ENCODE measurements at regions not wholly inside any gene's neighbourhood (a gene's known extent, or its start where the extent isn't known, plus 50 kb on each side); places are given as distances from the start of the nearest gene placed in this dataset.

DNA sequence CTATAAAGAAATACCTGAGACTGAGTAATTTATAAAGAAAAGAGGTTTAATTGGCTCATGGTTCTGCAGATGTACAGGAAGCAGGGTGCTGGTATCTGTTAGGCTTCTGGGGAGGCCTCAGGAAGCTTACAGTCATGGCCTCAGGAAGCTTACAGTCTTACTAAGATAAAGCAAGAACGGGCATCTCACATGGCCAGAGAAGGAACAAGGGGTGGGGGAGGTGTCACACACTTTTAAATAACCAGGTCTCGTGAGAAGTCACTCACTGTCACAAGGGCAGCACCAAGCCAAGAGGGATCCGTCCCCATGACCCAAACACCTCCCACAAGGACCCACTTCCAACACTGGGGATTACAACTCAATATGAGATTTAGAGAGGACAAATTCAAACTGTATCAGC, 192.8 kb upstream of the B3GAT1 start:
- no peaks in the 10 kb centered on the region for H3K27me3 ChIP-seq
- TF ChIP-seq EP300 (IDR thresholded peaks at IDR 0.05) (no peak), POLR2A (IDR thresholded peaks at IDR 0.05) (no peak), POLR2AphosphoS5 (IDR thresholded peaks at IDR 0.05) (no peak)
- TF ChIP-seq, protein P1, sequence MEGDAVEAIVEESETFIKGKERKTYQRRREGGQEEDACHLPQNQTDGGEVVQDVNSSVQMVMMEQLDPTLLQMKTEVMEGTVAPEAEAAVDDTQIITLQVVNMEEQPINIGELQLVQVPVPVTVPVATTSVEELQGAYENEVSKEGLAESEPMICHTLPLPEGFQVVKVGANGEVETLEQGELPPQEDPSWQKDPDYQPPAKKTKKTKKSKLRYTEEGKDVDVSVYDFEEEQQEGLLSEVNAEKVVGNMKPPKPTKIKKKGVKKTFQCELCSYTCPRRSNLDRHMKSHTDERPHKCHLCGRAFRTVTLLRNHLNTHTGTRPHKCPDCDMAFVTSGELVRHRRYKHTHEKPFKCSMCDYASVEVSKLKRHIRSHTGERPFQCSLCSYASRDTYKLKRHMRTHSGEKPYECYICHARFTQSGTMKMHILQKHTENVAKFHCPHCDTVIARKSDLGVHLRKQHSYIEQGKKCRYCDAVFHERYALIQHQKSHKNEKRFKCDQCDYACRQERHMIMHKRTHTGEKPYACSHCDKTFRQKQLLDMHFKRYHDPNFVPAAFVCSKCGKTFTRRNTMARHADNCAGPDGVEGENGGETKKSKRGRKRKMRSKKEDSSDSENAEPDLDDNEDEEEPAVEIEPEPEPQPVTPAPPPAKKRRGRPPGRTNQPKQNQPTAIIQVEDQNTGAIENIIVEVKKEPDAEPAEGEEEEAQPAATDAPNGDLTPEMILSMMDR (IDR thresholded peaks at IDR 0.05) = no peak
- WGBS, 2 donors (ENCODE audit: low coverage in 1 of 2) = 81 to 87% methylated on average over 3 of the region's 3 CpGs
- H3K36me3 ChIP-seq = no peaks in the 10 kb centered on the region
- no peak for ATAC-seq
- no peak overlapping the region for H3K27ac ChIP-seq
- no peak overlapping the region for H3K4me3 ChIP-seq
- H3K9me3 ChIP-seq = peaks cover 0 to 4% (median 0%) of the 10 kb centered on the region in 3 donors
- no peaks in the 10 kb centered on the region for H3K4me1 ChIP-seq

DNA sequence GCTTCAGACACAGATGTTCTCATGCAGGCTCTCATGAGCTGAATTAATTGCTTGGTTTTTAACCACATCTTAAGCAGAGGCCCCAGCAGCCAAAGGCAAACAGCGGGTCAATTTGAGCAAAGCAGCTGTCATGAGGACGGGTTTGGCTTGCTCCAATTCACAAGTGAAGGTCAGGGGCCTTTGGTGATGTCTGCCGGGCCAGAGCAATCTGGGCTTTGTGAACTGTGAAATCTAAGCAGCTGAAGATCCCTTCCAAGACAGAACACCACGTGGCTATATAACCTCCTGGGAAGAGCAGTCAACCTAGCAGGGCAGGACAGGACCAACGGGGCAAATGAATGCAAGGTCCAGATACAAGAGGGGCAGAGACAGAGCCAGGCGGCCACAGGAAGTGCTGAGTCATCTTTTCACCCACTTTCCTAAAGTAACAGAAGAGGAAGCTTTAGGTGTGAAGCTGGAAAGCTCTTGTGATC, 187.3 kb upstream of the B3GAT1 start:
- Histone ChIP-seq H3K9me3 (no peaks in the 10 kb centered on the region), H3K4me1 (no peaks in the 10 kb centered on the region), H3K27ac (no peak overlapping the region), H3K36me3 (no peaks in the 10 kb centered on the region), H3K27me3 (peaks cover 3% of the 10 kb centered on the region), H3K4me3 (no peak overlapping the region)
- ATAC-seq = no peak
- TF ChIP-seq, protein P1 (IDR thresholded peaks at IDR 0.05) = no peak
- TF ChIP-seq POLR2A (IDR thresholded peaks at IDR 0.05) (no peak), POLR2AphosphoS5 (IDR thresholded peaks at IDR 0.05) (no peak), EP300 (IDR thresholded peaks at IDR 0.05) (no peak)
- WGBS, 2 donors (ENCODE audit: low coverage in 1 of 2) = 23 to 44% methylated on average over 3 to 5 of the region's 6 CpGs

- no peak overlapping the region for H3K4me3 ChIP-seq
- no peak for ATAC-seq
- H3K4me1 ChIP-seq = no peaks in the 10 kb centered on the region
- peaks cover 5% of the 10 kb centered on the region for H3K27me3 ChIP-seq
- WGBS, 2 donors (ENCODE audit: low coverage in 1 of 2) = 57 to 75% methylated on average over 1 to 5 of the region's 5 CpGs
- H3K27ac ChIP-seq = no peak overlapping the region
- H3K36me3 ChIP-seq = no peaks in the 10 kb centered on the region
- no peak for TF ChIP-seq EP300 (IDR thresholded peaks at IDR 0.05)
- no peak for TF ChIP-seq POLR2A (IDR thresholded peaks at IDR 0.05)
- H3K9me3 ChIP-seq = peaks cover 0 to under 1% (median 0%) of the 10 kb centered on the region in 3 donors
Observed at GRCh38 chr11:134598368-134598767, 186.3 kb upstream of the B3GAT1 start.

DNA sequence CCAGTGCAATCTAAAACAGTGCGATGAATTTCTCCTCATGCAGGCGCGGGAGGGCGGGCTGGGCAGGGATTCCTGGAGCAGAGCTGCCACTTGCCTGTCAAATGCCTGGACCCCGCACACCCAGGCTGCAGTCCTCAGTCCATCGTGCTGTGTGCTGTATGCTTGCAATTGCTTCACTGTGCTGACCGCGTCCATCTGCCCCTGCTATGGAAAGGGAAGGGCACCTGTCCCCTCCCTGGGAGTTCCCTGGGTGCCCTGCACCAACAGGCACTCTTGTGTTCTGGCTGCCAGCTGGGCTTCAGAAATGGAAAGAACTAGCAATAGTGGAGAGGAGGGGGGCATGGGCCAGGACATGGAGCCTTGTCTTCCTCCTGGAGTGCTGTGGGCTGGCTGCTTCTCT, 185.4 kb upstream of the B3GAT1 start:
- Histone ChIP-seq H3K9me3 (peaks cover 0 to 10% (median 0%) of the 10 kb centered on the region in 3 donors), H3K4me1 (no peaks in the 10 kb centered on the region), H3K36me3 (no peaks in the 10 kb centered on the region), H3K27ac (no peak overlapping the region), H3K27me3 (peaks cover 7% of the 10 kb centered on the region), H3K4me3 (no peak overlapping the region)
- ATAC-seq = no peak
- TF ChIP-seq POLR2A (IDR thresholded peaks at IDR 0.05) (no peak), POLR2AphosphoS5 (IDR thresholded peaks at IDR 0.05) (no peak), EP300 (IDR thresholded peaks at IDR 0.05) (no peak)
- WGBS, 2 donors (ENCODE audit: low coverage in 1 of 2) = no CpG with 5 or more reads among the region's 8 CpGs

DNA sequence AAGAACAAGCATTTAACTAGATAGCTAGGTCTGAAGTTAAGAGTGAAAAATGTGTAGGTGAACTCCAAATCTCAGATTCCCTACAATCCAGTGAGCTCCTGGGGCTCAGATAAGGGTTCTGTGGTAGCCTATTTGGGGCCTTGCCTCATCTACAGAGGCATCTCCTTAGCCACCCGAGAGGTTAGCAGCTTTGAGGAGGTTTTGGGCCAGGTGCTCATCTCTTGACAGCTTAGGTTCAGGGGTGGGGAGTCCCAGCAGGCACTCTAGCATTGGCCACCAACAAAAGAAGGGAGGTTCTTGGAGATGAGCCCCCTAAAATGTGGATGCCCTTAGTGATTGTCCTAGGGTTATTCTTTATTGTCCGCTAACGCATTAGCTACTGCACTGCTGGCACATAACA, 184.4 kb upstream of the B3GAT1 start:
- Histone ChIP-seq H3K9me3 (peaks cover 0 to 11% (median 0%) of the 10 kb centered on the region in 3 donors), H3K27ac (no peak overlapping the region), H3K27me3 (peaks cover 8% of the 10 kb centered on the region), H3K36me3 (no peaks in the 10 kb centered on the region), H3K4me1 (no peaks in the 10 kb centered on the region), H3K4me3 (no peak overlapping the region)
- no peak for ATAC-seq
- TF ChIP-seq POLR2A (IDR thresholded peaks at IDR 0.05) = no peak
- no peak for TF ChIP-seq EP300 (IDR thresholded peaks at IDR 0.05)
- TF ChIP-seq, protein P1 (IDR thresholded peaks at IDR 0.05) = no peak
- TF ChIP-seq POLR2AphosphoS5 (IDR thresholded peaks at IDR 0.05) = no peak
- 95 to 100% methylated on average over 2 to 3 of the region's 3 CpGs for WGBS, 2 donors (ENCODE audit: low coverage in 1 of 2)

GRCh38 chr11:134592391-134592990, 180.4 kb upstream of the B3GAT1 start:
- TF ChIP-seq, protein P1 (IDR thresholded peaks at IDR 0.05) = no peak
- TF ChIP-seq POLR2A (IDR thresholded peaks at IDR 0.05) (no peak), POLR2AphosphoS5 (IDR thresholded peaks at IDR 0.05) (no peak), EP300 (IDR thresholded peaks at IDR 0.05) (no peak)
- H3K4me3 ChIP-seq = no peak overlapping the region
- H3K27me3 ChIP-seq = peaks cover 8% of the 10 kb centered on the region
- H3K4me1 ChIP-seq = no peaks in the 10 kb centered on the region
- H3K9me3 ChIP-seq = peaks cover 0 to 11% (median 0%) of the 10 kb centered on the region in 3 donors
- no peak for ATAC-seq
- no peaks in the 10 kb centered on the region for H3K36me3 ChIP-seq
- no peak overlapping the region for H3K27ac ChIP-seq
